ENCODE measurements at regions not wholly inside any gene's neighbourhood (a gene's known extent, or its start where the extent isn't known, plus 50 kb on each side); places are given as distances from the start of the nearest gene placed in this dataset.
"Not testable (repeated sequence)": the region's sequence is repeated elsewhere in the genome, so short reads cannot be mapped to it uniquely, and the experiment has no call there.

DNA sequence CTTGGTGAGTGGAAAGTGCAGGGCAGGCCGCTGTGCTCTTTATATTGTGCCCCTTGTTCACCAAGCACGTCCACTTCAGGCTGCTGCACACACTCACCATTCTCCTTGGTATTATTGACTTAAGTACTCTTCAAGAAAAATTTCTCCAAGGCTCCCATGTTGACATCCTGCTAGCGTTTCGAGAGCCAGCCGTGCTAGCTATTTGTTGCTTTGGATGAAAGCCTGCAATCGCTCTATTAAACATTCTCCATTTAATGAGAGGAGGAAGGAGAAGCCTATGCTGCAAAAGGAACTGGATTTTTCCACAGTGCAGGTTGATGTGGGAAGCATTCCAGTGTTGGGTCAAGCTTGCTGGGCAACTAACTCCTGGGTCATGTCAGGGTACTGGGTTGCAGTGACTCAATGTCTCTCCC lies 113.5 kb downstream of the CD83 start:
- WGBS (ENCODE audit: insufficient coverage): 0% methylated on average over 1 of the region's 6 CpGs
- DNase-seq (ENCODE audit: low read depth in 4 of 6, low spot score in 6 of 6): peak in 1 of 6 donors; percentile 57
- Histone ChIP-seq H3K9me3 (ENCODE audit: control insufficient read depth, insufficient read depth, low read length) (no peaks in the 10 kb centered on the region), H3K27ac (ENCODE audit: low read depth, low read length) (no peak overlapping the region), H3K36me3 (ENCODE audit: control insufficient read depth, insufficient read depth, low read length) (no peaks in the 10 kb centered on the region), H3K4me1 (ENCODE audit: control insufficient read depth, insufficient read depth, low read length) (peaks cover 5% of the 10 kb centered on the region), H3K27me3 (ENCODE audit: control insufficient read depth, insufficient read depth, low read length) (no peaks in the 10 kb centered on the region), H3K4me3 (ENCODE audit: low read depth, low read length) (no peak overlapping the region)

DNA sequence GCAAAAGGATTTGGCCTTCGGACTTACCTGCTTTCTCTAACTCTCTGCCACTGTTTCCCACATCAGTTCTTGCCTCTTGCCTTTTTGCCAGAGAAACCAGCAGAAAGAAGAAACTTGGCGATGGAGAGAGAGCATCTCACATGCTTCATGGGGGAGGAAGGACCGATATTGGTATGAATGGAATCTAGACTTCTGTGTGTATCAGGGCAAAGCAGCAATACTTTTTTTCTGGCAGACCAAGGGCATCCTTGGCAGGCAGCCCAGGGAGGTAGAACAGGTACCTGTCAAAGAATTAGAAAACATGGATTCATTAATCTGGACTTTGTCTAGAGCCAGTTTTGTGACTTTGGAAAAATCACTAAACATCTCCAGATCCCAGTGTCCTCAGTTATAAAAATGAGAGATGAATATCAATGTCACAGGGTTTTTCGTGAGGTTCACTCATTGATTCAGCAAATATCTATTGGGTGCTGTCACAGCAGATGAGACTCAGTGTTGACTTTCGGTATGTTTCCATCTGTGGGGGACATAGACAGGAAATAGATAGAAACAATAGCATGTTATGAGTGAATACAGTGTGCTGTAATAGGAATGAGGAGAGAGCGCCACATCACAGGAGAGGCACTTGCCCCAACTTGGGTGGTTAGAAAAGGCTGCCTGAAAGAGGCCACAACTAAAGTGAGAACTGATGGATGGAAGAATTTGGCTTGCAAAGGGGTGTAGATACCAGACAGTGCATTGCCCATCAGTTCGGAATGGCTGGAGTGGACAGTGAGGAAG lies 114.1 kb downstream of the CD83 start:
- peaks cover 9% of the 10 kb centered on the region for H3K4me1 ChIP-seq (ENCODE audit: control insufficient read depth, insufficient read depth, low read length)
- no peak for DNase-seq (ENCODE audit: low read depth in 4 of 6, low spot score in 6 of 6)
- no peaks in the 10 kb centered on the region for H3K9me3 ChIP-seq (ENCODE audit: control insufficient read depth, insufficient read depth, low read length)
- H3K36me3 ChIP-seq (ENCODE audit: control insufficient read depth, insufficient read depth, low read length): no peaks in the 10 kb centered on the region
- WGBS (ENCODE audit: insufficient coverage): 92% methylated on average over 6 of the region's 7 CpGs
- H3K27me3 ChIP-seq (ENCODE audit: control insufficient read depth, insufficient read depth, low read length): no peaks in the 10 kb centered on the region
- H3K4me3 ChIP-seq (ENCODE audit: low read depth, low read length): no peak overlapping the region
- H3K27ac ChIP-seq (ENCODE audit: low read depth, low read length): no peak overlapping the region

DNA sequence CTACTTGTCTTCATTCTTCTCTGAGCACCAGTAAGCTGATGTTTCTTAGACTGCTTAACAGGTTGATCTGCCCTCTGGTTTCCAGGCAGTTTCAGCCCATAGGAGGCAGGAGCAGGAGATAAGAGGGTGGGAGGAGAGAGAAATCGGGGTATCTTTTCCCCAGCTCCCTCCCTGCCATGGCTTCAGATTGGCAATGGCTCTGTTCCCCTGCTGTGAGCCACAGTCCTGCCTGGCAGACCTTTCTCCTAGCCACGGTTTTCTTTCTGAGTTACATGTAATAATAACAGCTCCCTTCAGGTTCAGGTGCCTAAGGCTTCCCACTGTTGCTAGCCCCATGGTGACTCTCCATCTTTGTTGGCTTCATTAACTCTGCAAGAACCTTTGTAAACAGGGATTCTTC lies 115.3 kb downstream of the CD83 start:
- H3K36me3 ChIP-seq (ENCODE audit: control insufficient read depth, insufficient read depth, low read length): no peaks in the 10 kb centered on the region
- H3K4me1 ChIP-seq (ENCODE audit: control insufficient read depth, insufficient read depth, low read length): peaks cover 9% of the 10 kb centered on the region
- H3K27me3 ChIP-seq (ENCODE audit: control insufficient read depth, insufficient read depth, low read length): no peaks in the 10 kb centered on the region
- DNase-seq (ENCODE audit: low read depth in 4 of 6, low spot score in 6 of 6): no peak
- H3K4me3 ChIP-seq (ENCODE audit: low read depth, low read length): no peak overlapping the region
- 57% methylated on average over 1 of the region's 2 CpGs for WGBS (ENCODE audit: insufficient coverage)
- H3K27ac ChIP-seq (ENCODE audit: low read depth, low read length): no peak overlapping the region
- no peaks in the 10 kb centered on the region for H3K9me3 ChIP-seq (ENCODE audit: control insufficient read depth, insufficient read depth, low read length)

DNA sequence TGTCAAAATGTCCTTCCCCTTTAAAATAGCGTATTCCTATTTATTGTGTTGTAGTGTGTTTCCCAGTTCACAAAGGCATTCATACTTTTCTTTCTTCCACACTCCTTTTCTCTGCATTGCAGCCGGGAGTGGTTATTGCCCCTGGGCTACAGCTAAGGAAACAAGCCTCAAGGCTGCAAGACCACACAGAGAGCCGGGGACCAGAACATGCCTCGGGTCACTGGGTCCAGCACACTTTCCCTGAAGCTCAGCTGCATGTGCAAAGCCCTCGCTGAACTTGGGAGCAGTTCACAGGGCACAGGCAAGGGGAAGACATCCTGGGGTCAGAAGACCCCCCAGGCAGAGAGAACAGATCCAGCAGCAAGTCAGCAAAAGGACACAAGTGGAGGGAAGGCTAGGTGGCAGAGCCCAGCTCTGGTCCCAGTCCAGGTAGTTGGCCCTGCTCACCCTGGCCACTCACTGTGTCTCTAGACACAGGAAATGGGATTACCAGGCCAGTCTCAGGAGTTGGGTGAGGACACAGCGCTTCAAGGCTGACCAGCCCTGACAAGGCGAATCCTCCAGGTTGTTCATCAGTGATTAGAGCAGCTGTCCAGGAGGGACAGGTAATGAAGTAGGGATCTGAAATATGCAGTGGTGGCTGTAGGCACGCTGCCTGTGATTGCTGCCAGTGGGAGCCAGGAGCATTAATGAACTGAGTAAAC lies 118.2 kb downstream of the CD83 start:
- H3K36me3 ChIP-seq (ENCODE audit: control insufficient read depth, insufficient read depth, low read length): no peaks in the 10 kb centered on the region
- no peaks in the 10 kb centered on the region for H3K9me3 ChIP-seq (ENCODE audit: control insufficient read depth, insufficient read depth, low read length)
- WGBS (ENCODE audit: insufficient coverage): 78% methylated on average over 6 of the region's 8 CpGs
- no peak overlapping the region for H3K27ac ChIP-seq (ENCODE audit: low read depth, low read length)
- H3K4me3 ChIP-seq (ENCODE audit: low read depth, low read length): no peak overlapping the region
- H3K4me1 ChIP-seq (ENCODE audit: control insufficient read depth, insufficient read depth, low read length): peaks cover 9% of the 10 kb centered on the region
- no peaks in the 10 kb centered on the region for H3K27me3 ChIP-seq (ENCODE audit: control insufficient read depth, insufficient read depth, low read length)
- DNase-seq (ENCODE audit: low read depth in 4 of 6, low spot score in 6 of 6): no peak

DNA sequence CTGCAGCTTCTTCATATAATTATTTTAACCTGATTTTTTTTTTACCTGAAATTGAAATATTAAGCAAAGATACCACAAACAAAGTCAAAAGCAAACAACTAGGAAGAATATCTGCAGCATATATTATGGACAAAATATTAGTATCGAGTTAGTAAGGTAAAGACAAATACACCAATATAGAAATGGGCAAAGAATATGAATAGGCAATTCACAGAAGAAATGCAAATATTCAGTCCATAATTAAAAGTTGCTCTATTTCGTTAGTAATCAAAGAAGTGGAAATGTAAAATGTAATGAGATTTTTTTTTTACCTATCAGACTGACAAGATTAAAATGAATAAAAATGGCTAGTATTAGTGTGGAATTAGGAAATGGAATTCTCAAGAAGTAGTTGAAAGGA lies 121.5 kb downstream of the CD83 start:
- H3K36me3 ChIP-seq (ENCODE audit: control insufficient read depth, insufficient read depth, low read length): no peaks in the 10 kb centered on the region
- no peaks in the 10 kb centered on the region for H3K9me3 ChIP-seq (ENCODE audit: control insufficient read depth, insufficient read depth, low read length)
- H3K27ac ChIP-seq (ENCODE audit: low read depth, low read length): no peak overlapping the region
- no peak for DNase-seq (ENCODE audit: low read depth in 4 of 6, low spot score in 6 of 6)
- no CpG with 5 or more reads among the region's 2 CpGs for WGBS (ENCODE audit: insufficient coverage)
- no peak overlapping the region for H3K4me3 ChIP-seq (ENCODE audit: low read depth, low read length)
- peaks cover 9% of the 10 kb centered on the region for H3K4me1 ChIP-seq (ENCODE audit: control insufficient read depth, insufficient read depth, low read length)
- no peaks in the 10 kb centered on the region for H3K27me3 ChIP-seq (ENCODE audit: control insufficient read depth, insufficient read depth, low read length)

DNA sequence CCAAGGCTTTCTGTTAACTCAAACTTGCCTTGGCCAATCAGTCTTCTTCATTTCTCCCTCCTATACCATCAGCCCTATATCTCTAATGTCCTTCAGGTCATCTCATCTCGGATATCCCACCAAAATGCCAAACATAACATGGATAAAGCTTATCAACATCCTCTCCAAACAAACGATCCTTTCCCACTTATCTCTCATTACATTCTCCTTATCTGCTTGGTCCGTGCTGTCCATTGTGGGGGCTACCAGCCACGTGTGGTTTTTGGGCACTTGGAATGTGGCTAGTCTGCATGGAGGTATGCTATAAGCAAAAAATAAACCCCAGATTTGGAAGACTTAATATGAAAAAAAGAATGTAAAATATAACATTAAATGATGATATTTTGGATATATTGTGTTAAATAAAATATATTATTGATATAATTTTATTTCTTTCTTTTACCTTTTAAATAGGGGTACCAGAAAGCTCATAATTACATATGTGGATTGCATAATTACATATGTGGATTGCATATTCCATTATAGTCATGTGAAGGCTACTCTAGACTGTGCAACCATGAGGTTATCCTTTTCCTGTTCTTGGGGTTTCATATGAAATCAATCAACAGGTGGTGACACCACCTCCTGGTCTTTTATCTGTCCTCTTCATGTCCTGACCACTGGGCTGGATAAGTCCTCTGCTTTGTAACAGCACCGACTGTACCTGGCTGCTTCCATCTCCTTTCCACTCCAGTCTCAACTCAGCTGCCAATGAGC lies 123.0 kb downstream of the CD83 start:
- 100% methylated on average over 2 of the region's 5 CpGs for WGBS (ENCODE audit: insufficient coverage)
- no peaks in the 10 kb centered on the region for H3K27me3 ChIP-seq (ENCODE audit: control insufficient read depth, insufficient read depth, low read length)

DNA sequence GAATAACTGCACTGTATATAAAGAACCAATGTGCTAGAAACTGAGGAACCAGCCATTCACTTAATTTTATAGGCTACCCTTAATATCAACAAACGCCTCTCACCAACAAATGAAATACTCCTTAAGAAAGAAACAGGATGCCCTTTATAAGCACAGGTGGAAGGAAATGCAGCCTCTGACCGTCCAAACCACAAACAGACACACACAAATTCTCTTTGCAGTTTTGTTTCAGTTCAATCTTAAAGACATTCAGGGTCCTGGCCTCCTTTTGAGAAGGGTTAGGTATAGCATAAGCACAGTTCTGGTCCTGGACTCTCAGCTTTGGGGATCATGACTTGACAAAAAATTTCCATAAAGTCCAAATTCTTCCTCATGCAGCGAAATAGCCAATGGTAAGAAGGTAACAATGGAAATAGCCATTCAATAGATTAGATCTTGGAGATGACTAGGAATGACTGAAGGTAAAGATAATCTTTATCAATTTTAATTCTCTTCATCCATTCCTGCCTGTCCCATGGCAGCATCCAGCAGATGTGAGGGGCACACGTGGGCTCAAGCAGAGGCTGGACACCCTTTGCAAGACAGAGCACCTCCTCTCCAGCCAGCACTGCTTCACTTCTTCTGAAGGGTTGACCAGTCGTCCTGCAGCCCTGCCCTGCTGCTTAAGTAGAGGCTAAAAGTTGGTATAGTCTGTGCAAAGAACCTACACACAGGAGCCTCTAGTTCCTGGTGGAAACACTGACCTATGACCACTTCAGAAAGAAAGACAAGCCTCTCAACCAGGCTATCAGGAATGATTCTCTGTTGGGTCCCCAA lies 123.9 kb downstream of the CD83 start:
- WGBS (ENCODE audit: insufficient coverage): 93% methylated on average over 2 of the region's 5 CpGs
- no peaks in the 10 kb centered on the region for H3K27me3 ChIP-seq (ENCODE audit: control insufficient read depth, insufficient read depth, low read length)
- no peak for DNase-seq (ENCODE audit: low read depth in 4 of 6, low spot score in 6 of 6)
- H3K36me3 ChIP-seq (ENCODE audit: control insufficient read depth, insufficient read depth, low read length): no peaks in the 10 kb centered on the region
- no peak overlapping the region for H3K4me3 ChIP-seq (ENCODE audit: low read depth, low read length)
- peaks cover 1% of the 10 kb centered on the region for H3K4me1 ChIP-seq (ENCODE audit: control insufficient read depth, insufficient read depth, low read length)
- H3K9me3 ChIP-seq (ENCODE audit: control insufficient read depth, insufficient read depth, low read length): no peaks in the 10 kb centered on the region
- H3K27ac ChIP-seq (ENCODE audit: low read depth, low read length): no peak overlapping the region

More for the DNA sequence above, 123.0 kb downstream of the CD83 start:
- H3K4me1 ChIP-seq (ENCODE audit: control insufficient read depth, insufficient read depth, low read length): peaks cover 9% of the 10 kb centered on the region
- H3K9me3 ChIP-seq (ENCODE audit: control insufficient read depth, insufficient read depth, low read length): no peaks in the 10 kb centered on the region
- H3K27ac ChIP-seq (ENCODE audit: low read depth, low read length): no peak overlapping the region
- no peak overlapping the region for H3K4me3 ChIP-seq (ENCODE audit: low read depth, low read length)
- no peak for DNase-seq (ENCODE audit: low read depth in 4 of 6, low spot score in 6 of 6)
- H3K36me3 ChIP-seq (ENCODE audit: control insufficient read depth, insufficient read depth, low read length): no peaks in the 10 kb centered on the region

DNA sequence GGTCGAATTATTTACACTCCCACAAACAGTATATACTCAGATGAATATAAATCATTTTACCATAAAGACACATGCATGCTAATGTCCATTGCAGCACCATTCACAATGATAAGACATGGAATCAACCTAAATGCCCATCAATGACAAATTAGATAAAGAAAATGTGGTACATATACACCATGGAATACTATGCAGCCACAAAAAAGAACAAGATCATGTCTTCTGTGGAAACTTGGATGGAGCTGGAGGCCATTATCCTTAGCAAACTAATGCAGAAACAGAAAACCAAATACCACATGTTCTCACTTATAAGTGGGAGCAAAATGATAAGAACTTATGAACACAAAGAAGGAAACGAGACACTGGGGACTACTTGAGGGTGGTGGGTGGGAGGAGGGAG lies 125.3 kb downstream of the CD83 start:
- H3K4me1 ChIP-seq (ENCODE audit: control insufficient read depth, insufficient read depth, low read length); H3K27me3 ChIP-seq (ENCODE audit: control insufficient read depth, insufficient read depth, low read length); H3K36me3 ChIP-seq (ENCODE audit: control insufficient read depth, insufficient read depth, low read length); H3K9me3 ChIP-seq (ENCODE audit: control insufficient read depth, insufficient read depth, low read length); H3K27ac ChIP-seq (ENCODE audit: low read depth, low read length); DNase-seq (ENCODE audit: low read depth in 4 of 6, low spot score in 6 of 6); H3K4me3 ChIP-seq (ENCODE audit: low read depth, low read length): not testable (repeated sequence)
- WGBS (ENCODE audit: insufficient coverage): 100% methylated on average over 1 of the region's 2 CpGs

DNA sequence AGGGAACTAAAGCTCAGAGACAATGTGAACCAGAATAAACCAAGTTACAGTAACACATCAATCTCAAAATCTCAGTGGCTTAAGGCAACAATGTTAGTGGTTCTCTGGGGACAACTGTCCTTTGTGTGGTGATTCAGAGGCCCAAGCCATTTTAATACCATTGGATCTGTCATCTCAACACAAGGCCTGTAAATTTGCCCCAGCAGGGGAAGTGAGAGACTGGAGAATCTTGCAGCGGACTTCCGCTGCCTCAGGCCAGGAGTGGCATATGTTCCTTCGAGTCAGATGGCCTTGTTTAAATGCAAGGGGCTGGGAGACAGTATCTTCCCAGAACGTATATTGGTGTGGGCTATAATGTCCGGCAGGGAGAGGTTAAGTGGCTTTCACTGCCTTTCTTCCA lies 126.0 kb downstream of the CD83 start:
- H3K27ac ChIP-seq (ENCODE audit: low read depth, low read length): no peak overlapping the region
- WGBS (ENCODE audit: insufficient coverage): 69% methylated on average over 3 of the region's 5 CpGs
- H3K9me3 ChIP-seq (ENCODE audit: control insufficient read depth, insufficient read depth, low read length): peaks cover 1% of the 10 kb centered on the region
- no peaks in the 10 kb centered on the region for H3K27me3 ChIP-seq (ENCODE audit: control insufficient read depth, insufficient read depth, low read length)
- no peak for DNase-seq (ENCODE audit: low read depth in 4 of 6, low spot score in 6 of 6)
- H3K4me1 ChIP-seq (ENCODE audit: control insufficient read depth, insufficient read depth, low read length): no peaks in the 10 kb centered on the region
- no peak overlapping the region for H3K4me3 ChIP-seq (ENCODE audit: low read depth, low read length)
- H3K36me3 ChIP-seq (ENCODE audit: control insufficient read depth, insufficient read depth, low read length): no peaks in the 10 kb centered on the region
